A673 (cell line): ENCODE measurements at regions not wholly inside any gene's neighbourhood (a gene's known extent, or its start where the extent isn't known, plus 50 kb on each side); places are given as distances from the start of the nearest gene placed in this dataset.

Source experiments
- EZH2 ChIP-seq: fragments of 200-600 bp; sonication (generic); IDR thresholded peaks from 2 replicates; pipeline ENCODE4 v1.6.1; 2017; ENCODE audit warnings: borderline replicate concordance, low read depth, mild to moderate bottlenecking, mixed read lengths, antibody characterized with exemption, low read length; ENCODE audit not compliant: poor library complexity, severe bottlenecking
- TF ChIP-seq, protein P1 (sequence below): fragments of 300-800, 200-600 bp; sonication (generic); conservative IDR thresholded peaks from 2 replicates; pipeline ENCODE4 v1.5.1; 2017; ENCODE audit warnings: low read depth, mild to moderate bottlenecking, antibody characterized with exemption, low read length, moderate library complexity, mixed read lengths

DNA sequence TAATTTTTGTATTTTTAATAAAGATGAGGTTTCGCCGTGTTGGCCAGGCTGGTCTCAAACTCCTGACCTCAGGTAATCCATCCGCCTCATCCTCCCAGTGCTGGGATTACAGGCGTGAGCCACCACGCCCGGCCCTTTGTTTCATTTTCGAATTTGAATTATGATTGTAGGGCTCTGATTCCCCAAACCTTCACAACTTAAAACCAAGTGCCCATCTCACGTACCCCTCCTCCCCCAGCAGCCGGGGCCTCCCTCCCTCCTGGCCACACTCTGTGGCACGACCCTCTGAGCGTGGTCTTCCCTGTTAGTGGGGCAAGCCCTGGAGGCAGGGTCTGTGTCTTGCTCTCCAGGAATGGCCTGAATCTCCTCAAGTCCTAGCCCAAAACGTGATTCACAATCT lies 166.5 kb downstream of the ASB1 start:
- TF ChIP-seq, protein P1, sequence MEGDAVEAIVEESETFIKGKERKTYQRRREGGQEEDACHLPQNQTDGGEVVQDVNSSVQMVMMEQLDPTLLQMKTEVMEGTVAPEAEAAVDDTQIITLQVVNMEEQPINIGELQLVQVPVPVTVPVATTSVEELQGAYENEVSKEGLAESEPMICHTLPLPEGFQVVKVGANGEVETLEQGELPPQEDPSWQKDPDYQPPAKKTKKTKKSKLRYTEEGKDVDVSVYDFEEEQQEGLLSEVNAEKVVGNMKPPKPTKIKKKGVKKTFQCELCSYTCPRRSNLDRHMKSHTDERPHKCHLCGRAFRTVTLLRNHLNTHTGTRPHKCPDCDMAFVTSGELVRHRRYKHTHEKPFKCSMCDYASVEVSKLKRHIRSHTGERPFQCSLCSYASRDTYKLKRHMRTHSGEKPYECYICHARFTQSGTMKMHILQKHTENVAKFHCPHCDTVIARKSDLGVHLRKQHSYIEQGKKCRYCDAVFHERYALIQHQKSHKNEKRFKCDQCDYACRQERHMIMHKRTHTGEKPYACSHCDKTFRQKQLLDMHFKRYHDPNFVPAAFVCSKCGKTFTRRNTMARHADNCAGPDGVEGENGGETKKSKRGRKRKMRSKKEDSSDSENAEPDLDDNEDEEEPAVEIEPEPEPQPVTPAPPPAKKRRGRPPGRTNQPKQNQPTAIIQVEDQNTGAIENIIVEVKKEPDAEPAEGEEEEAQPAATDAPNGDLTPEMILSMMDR = no peak
- TF ChIP-seq EZH2 = no peak
